RWPE2 (cell line): ENCODE measurements at regions not wholly inside any gene's neighbourhood (a gene's known extent, or its start where the extent isn't known, plus 50 kb on each side); places are given as distances from the start of the nearest gene placed in this dataset.
A peak's percentile ranks its signal among the peaks of the same experiment; 100 is the strongest.

ENCODE experiments used
- ATAC-seq: fragments of 200-7000 bp; cut with Tn5 transposase; 3 replicates; pipeline ENCODE4 v1.9.1; 2021; ENCODE audit warnings: low read depth
- DNase-seq: peaks from one replicate; pipeline ENCODE4 v3.0.0-alpha.2; 2020; ENCODE audit warnings: low spot score
- H3K27ac ChIP-seq: fragments of 450-650 bp; 2 replicates; pipeline ENCODE4 v1.5.1; 2017; ENCODE audit warnings: mild to moderate bottlenecking; ENCODE audit not compliant: poor library complexity, severe bottlenecking
- H3K27me3 ChIP-seq: fragments of 250-450 bp; sonication (Bioruptor Pico); 2 replicates; pipeline ENCODE4 v1.5.1; 2021; ENCODE audit warnings: mild to moderate bottlenecking, moderate library complexity; ENCODE audit not compliant: insufficient read depth, poor library complexity, severe bottlenecking
- H3K36me3 ChIP-seq: fragments of 250-450 bp; sonication (Bioruptor Pico); 2 replicates; pipeline ENCODE4 v1.5.1; 2020; ENCODE audit warnings: low read depth, mild to moderate bottlenecking, moderate library complexity
- H3K4me1 ChIP-seq: fragments of 250-450 bp; sonication (Bioruptor Pico); 2 replicates; pipeline ENCODE4 v1.5.1; 2021; ENCODE audit warnings: mild to moderate bottlenecking, moderate library complexity; ENCODE audit not compliant: insufficient read depth, poor library complexity, severe bottlenecking
- H3K4me3 ChIP-seq: fragments of 250-450 bp; sonication (Bioruptor Pico); 2 replicates; pipeline ENCODE4 v1.5.1; 2021; ENCODE audit warnings: mild to moderate bottlenecking, moderate library complexity; ENCODE audit not compliant: severe bottlenecking
- H3K9me3 ChIP-seq: fragments of 250-450 bp; sonication (Bioruptor Pico); 2 replicates; pipeline ENCODE4 v1.5.1; 2021; ENCODE audit warnings: mild to moderate bottlenecking, moderate library complexity; ENCODE audit not compliant: severe bottlenecking
- TF ChIP-seq, protein P1 (sequence below): fragments of 450-650 bp; IDR thresholded peaks from one replicate; pipeline ENCODE4 v1.5.1; 2017; ENCODE audit warnings: mild to moderate bottlenecking, moderate library complexity; ENCODE audit not compliant: poor library complexity, severe bottlenecking

DNA sequence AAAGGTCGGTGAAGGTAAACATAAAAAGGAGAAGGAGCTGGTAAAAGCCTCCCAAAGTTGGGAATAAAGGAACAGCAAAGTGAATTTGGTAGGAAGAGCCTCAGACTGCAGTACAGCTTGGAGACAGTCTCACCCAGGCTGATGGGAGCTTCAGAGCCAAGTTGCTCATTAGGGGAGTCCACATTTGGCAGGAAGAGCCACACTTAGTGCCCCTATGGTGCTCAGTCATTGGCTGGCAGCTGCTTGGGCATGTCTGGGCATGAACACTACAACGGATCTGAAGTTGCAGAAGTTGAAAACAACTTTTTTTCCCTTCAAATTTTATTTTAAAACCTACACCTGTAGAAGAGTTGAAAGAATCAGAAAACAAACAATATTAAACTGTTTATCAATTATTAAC, 2497.3 kb downstream of the ARAP2 start:
- no peak for ATAC-seq

DNA sequence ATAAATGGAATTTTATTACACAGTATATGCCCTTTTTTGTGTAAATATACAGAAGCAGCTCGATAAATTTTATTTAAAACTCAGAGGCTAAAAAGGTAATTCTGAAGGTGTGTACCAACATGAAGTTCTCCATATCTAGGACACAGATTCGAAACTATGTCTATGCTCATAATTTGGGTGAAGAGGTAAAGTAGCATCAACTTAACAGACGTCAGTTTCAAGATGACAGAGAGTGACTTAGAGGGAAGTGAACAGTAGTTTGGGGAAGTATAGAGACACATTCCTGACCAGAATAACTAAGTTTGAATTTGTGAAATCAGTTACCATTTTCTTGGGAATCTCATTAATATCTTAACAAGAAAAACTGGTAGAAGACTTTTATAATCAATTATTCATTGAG, 2493.3 kb downstream of the ARAP2 start:
- no peak overlapping the region for H3K4me3 ChIP-seq
- DNase-seq (no peak), ATAC-seq (no peak)
- H3K27ac ChIP-seq = no peak overlapping the region
- no peaks in the 10 kb centered on the region for H3K4me1 ChIP-seq
- H3K36me3 ChIP-seq = no peaks in the 10 kb centered on the region
- TF ChIP-seq, protein P1, sequence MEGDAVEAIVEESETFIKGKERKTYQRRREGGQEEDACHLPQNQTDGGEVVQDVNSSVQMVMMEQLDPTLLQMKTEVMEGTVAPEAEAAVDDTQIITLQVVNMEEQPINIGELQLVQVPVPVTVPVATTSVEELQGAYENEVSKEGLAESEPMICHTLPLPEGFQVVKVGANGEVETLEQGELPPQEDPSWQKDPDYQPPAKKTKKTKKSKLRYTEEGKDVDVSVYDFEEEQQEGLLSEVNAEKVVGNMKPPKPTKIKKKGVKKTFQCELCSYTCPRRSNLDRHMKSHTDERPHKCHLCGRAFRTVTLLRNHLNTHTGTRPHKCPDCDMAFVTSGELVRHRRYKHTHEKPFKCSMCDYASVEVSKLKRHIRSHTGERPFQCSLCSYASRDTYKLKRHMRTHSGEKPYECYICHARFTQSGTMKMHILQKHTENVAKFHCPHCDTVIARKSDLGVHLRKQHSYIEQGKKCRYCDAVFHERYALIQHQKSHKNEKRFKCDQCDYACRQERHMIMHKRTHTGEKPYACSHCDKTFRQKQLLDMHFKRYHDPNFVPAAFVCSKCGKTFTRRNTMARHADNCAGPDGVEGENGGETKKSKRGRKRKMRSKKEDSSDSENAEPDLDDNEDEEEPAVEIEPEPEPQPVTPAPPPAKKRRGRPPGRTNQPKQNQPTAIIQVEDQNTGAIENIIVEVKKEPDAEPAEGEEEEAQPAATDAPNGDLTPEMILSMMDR = no peak
- no peaks in the 10 kb centered on the region for H3K27me3 ChIP-seq
- H3K9me3 ChIP-seq = no peaks in the 10 kb centered on the region

More for the DNA sequence above, 2497.3 kb downstream of the ARAP2 start:
- no peaks in the 10 kb centered on the region for H3K36me3 ChIP-seq
- TF ChIP-seq, protein P1 = no peak
- H3K27ac ChIP-seq = no peak overlapping the region
- no peaks in the 10 kb centered on the region for H3K27me3 ChIP-seq
- H3K4me1 ChIP-seq = no peaks in the 10 kb centered on the region
- no peak overlapping the region for H3K4me3 ChIP-seq
- DNase-seq = no peak
- no peaks in the 10 kb centered on the region for H3K9me3 ChIP-seq

DNA sequence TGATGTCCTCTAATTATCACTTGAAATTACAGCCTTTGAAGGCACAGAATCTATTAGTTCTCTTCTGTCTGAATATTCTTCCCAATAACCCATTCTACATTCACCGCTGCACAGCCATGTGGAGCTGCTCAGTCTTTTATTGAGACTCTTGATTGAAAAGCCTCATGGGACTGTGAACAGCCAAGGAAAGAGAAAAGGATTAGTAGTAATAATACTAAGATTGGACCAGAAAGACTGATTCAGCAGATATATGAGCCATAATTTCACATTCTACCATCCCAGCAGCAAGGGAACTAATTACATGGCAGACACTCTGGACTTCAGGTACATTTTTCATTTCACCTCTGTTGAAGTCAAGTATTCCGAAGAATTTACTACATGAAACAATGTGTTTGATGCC, 2471.7 kb downstream of the ARAP2 start:
- H3K4me1 ChIP-seq = no peaks in the 10 kb centered on the region
- H3K27ac ChIP-seq = no peak overlapping the region
- no peak overlapping the region for H3K4me3 ChIP-seq
- H3K27me3 ChIP-seq = no peaks in the 10 kb centered on the region
- H3K9me3 ChIP-seq = no peaks in the 10 kb centered on the region
- ATAC-seq (no peak), DNase-seq (no peak)
- TF ChIP-seq, protein P1 = no peak
- no peaks in the 10 kb centered on the region for H3K36me3 ChIP-seq

DNA sequence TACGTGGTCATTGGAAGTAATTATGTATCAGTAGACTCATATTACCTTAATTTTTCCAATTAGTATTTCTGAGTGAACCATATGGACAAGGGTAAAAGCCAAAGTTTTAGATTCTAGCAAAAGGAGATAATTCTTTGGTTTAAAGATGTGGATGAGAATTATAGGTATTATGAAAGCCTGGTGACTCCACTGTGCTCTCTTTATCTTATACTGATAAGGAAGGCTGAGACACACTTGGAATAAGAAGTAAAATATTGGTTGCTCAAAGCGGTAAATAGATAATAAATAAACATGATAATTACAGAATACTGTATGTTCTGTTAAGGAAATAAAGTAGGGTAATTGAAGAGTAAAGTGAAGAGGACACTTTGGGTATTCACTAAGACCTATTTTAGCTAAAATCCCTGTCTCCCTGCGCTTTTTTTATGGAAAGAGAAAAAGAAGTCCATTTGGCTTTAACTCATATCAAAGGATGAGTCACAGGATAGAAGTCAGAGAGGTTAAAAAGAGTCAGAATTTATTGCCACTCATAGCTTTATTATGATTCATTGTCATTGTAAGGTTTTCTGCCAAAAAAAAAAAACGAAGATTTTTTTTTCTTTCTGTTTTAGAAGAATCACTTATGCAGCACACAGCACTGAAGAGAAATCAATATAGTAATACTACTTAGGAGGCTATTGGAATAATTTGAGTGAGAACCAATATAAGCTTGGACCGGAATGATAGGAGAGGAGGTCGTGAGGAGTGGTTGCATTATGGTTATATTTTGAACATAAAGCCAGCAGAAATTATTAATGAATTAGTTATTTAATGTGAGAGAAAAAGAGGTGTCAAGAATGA, 2463.1 kb downstream of the ARAP2 start:
- Histone ChIP-seq H3K27ac (no peak overlapping the region), H3K4me1 (peaks cover 7% of the 10 kb centered on the region), H3K4me3 (no peak overlapping the region), H3K9me3 (no peaks in the 10 kb centered on the region), H3K36me3 (no peaks in the 10 kb centered on the region), H3K27me3 (no peaks in the 10 kb centered on the region)
- TF ChIP-seq, protein P1 = no peak
- ATAC-seq (peak; percentile 73), DNase-seq (no peak)

DNA sequence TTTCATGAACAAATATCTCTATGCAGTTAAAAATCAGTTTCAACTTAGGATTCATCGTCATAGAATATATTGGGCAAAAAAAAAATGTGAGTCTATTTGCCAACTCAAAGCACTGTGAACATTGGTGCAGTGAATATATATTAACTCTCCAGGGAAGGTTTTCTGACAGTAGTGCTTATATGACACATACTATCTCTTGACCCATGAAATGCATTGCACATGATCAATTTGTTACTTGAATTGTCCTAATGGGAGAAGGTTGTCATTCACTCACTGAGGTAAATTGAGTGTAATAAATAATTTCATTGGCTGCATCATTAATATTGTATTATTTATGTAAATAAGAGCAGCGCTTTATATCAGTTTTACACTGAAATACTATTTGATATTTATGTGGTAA, 2458.5 kb downstream of the ARAP2 start:
- Histone ChIP-seq H3K4me1 (peaks cover 4% of the 10 kb centered on the region), H3K4me3 (no peak overlapping the region), H3K27me3 (no peaks in the 10 kb centered on the region), H3K9me3 (no peaks in the 10 kb centered on the region), H3K36me3 (no peaks in the 10 kb centered on the region), H3K27ac (no peak overlapping the region)
- TF ChIP-seq, protein P1 = no peak
- no peak for DNase-seq
- no peak for ATAC-seq
